ENCODE measurements at regions not wholly inside any gene's neighbourhood (a gene's known extent, or its start where the extent isn't known, plus 50 kb on each side); places are given as distances from the start of the nearest gene placed in this dataset.

GRCh38 chr2:58539973-58540372, 298.8 kb upstream of the FANCL start:
- no peaks in the 10 kb centered on the region for H3K27me3 ChIP-seq (ENCODE audit: insufficient read depth, low read length)
- H3K79me2 ChIP-seq (ENCODE audit: insufficient read depth, low read length) = no peaks in the 10 kb centered on the region
- no peaks in the 10 kb centered on the region for H3K9me3 ChIP-seq (ENCODE audit: low read depth, low read length)
- no peaks in the 10 kb centered on the region for H3K4me1 ChIP-seq (ENCODE audit: insufficient read depth, low read length)
- no peaks in the 10 kb centered on the region for H3K36me3 ChIP-seq (ENCODE audit: insufficient read depth, low read length)
- no peak overlapping the region for H3K4me2 ChIP-seq (ENCODE audit: insufficient read depth, low read length)
- no peak overlapping the region for H3K4me3 ChIP-seq (ENCODE audit: insufficient read depth, low read length)
- TF ChIP-seq, protein P1, sequence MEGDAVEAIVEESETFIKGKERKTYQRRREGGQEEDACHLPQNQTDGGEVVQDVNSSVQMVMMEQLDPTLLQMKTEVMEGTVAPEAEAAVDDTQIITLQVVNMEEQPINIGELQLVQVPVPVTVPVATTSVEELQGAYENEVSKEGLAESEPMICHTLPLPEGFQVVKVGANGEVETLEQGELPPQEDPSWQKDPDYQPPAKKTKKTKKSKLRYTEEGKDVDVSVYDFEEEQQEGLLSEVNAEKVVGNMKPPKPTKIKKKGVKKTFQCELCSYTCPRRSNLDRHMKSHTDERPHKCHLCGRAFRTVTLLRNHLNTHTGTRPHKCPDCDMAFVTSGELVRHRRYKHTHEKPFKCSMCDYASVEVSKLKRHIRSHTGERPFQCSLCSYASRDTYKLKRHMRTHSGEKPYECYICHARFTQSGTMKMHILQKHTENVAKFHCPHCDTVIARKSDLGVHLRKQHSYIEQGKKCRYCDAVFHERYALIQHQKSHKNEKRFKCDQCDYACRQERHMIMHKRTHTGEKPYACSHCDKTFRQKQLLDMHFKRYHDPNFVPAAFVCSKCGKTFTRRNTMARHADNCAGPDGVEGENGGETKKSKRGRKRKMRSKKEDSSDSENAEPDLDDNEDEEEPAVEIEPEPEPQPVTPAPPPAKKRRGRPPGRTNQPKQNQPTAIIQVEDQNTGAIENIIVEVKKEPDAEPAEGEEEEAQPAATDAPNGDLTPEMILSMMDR (IDR thresholded peaks at IDR 0.05; ENCODE audit: extremely low read depth, low read depth, low read length) = no peak
- H4K20me1 ChIP-seq (ENCODE audit: insufficient read depth, low read length) = no peaks in the 10 kb centered on the region
- DNase-seq (ENCODE audit: insufficient read length, low spot score, missing footprints) = no peak
- H3K27ac ChIP-seq (ENCODE audit: low read depth, low read length) = no peak overlapping the region
- H2AFZ ChIP-seq (ENCODE audit: low read length) = no peak overlapping the region

GRCh38 chr2:58535990-58536389, 294.9 kb upstream of the FANCL start:
- H4K20me1 ChIP-seq (ENCODE audit: insufficient read depth, low read length) = no peaks in the 10 kb centered on the region
- no peaks in the 10 kb centered on the region for H3K27me3 ChIP-seq (ENCODE audit: insufficient read depth, low read length)
- no peaks in the 10 kb centered on the region for H3K4me1 ChIP-seq (ENCODE audit: insufficient read depth, low read length)
- no peaks in the 10 kb centered on the region for H3K79me2 ChIP-seq (ENCODE audit: insufficient read depth, low read length)
- H3K36me3 ChIP-seq (ENCODE audit: insufficient read depth, low read length) = no peaks in the 10 kb centered on the region
- H3K4me3 ChIP-seq (ENCODE audit: insufficient read depth, low read length) = no peak overlapping the region
- H3K4me2 ChIP-seq (ENCODE audit: insufficient read depth, low read length) = no peak overlapping the region
- H3K9me3 ChIP-seq (ENCODE audit: low read depth, low read length) = no peaks in the 10 kb centered on the region
- no peak overlapping the region for H2AFZ ChIP-seq (ENCODE audit: low read length)
- peak; percentile 29 for DNase-seq (ENCODE audit: insufficient read length, low spot score, missing footprints)
- TF ChIP-seq, protein P1 (IDR thresholded peaks at IDR 0.05; ENCODE audit: extremely low read depth, low read depth, low read length) = no peak
- no peak overlapping the region for H3K27ac ChIP-seq (ENCODE audit: low read depth, low read length)

GRCh38 chr2:58535182-58535581, 294.1 kb upstream of the FANCL start:
- H3K4me2 ChIP-seq (ENCODE audit: insufficient read depth, low read length) = no peak overlapping the region
- no peaks in the 10 kb centered on the region for H3K9me3 ChIP-seq (ENCODE audit: low read depth, low read length)
- no peaks in the 10 kb centered on the region for H3K79me2 ChIP-seq (ENCODE audit: insufficient read depth, low read length)
- no peak for DNase-seq (ENCODE audit: insufficient read length, low spot score, missing footprints)
- TF ChIP-seq, protein P1 (IDR thresholded peaks at IDR 0.05; ENCODE audit: extremely low read depth, low read depth, low read length) = no peak
- no peaks in the 10 kb centered on the region for H3K27me3 ChIP-seq (ENCODE audit: insufficient read depth, low read length)
- no peaks in the 10 kb centered on the region for H3K4me1 ChIP-seq (ENCODE audit: insufficient read depth, low read length)
- H3K36me3 ChIP-seq (ENCODE audit: insufficient read depth, low read length) = no peaks in the 10 kb centered on the region
- no peak overlapping the region for H2AFZ ChIP-seq (ENCODE audit: low read length)
- H3K27ac ChIP-seq (ENCODE audit: low read depth, low read length) = no peak overlapping the region
- H4K20me1 ChIP-seq (ENCODE audit: insufficient read depth, low read length) = no peaks in the 10 kb centered on the region
- H3K4me3 ChIP-seq (ENCODE audit: insufficient read depth, low read length) = no peak overlapping the region

DNA sequence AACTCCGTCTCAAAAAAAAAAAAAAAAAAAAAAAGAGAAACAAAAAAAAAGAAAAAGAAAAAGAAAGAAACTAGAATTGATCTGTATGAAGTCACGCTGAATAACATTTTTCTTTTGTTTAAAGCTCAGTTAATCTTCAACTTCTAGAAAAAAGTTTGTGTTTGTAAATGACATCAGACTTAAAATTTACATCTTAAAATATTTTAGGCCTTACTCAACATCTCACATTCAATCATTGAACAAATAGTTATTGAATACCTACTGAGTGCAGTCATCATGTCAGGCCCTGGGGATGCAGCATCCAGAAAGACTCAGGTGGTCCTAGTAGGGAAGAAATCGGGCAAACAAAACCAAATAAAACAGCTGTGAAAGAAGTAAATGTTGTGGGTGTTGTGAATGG, 292.3 kb upstream of the FANCL start:
- Histone ChIP-seq H3K36me3 (ENCODE audit: insufficient read depth, low read length) (no peaks in the 10 kb centered on the region), H3K4me1 (ENCODE audit: insufficient read depth, low read length) (no peaks in the 10 kb centered on the region), H3K27me3 (ENCODE audit: insufficient read depth, low read length) (no peaks in the 10 kb centered on the region), H3K27ac (ENCODE audit: low read depth, low read length) (no peak overlapping the region), H3K79me2 (ENCODE audit: insufficient read depth, low read length) (no peaks in the 10 kb centered on the region), H3K9me3 (ENCODE audit: low read depth, low read length) (no peaks in the 10 kb centered on the region), H4K20me1 (ENCODE audit: insufficient read depth, low read length) (no peaks in the 10 kb centered on the region), H2AFZ (ENCODE audit: low read length) (no peak overlapping the region), H3K4me3 (ENCODE audit: insufficient read depth, low read length) (no peak overlapping the region), H3K4me2 (ENCODE audit: insufficient read depth, low read length) (no peak overlapping the region)
- DNase-seq (ENCODE audit: insufficient read length, low spot score, missing footprints) = no peak
- TF ChIP-seq, protein P1 (IDR thresholded peaks at IDR 0.05; ENCODE audit: extremely low read depth, low read depth, low read length) = no peak

Measured in osteoblast (primary cell).